K562 (cell line): ENCODE measurements at regions not wholly inside any gene's neighbourhood (a gene's known extent, or its start where the extent isn't known, plus 50 kb on each side); places are given as distances from the start of the nearest gene placed in this dataset.

Experiments used
- ATF7 ChIP-seq: fragments of 450-650 bp; IDR thresholded peaks from 2 replicates; pipeline ENCODE4 v1.7.1; 2014; ENCODE audit warnings: mild to moderate bottlenecking, moderate library complexity
- CAMTA2 ChIP-seq: fragments of 250-450 bp; sonication (Bioruptor Pico); conservative IDR thresholded peaks from 2 replicates; pipeline ENCODE4 v1.5.1; 2022
- ESRRB ChIP-seq: fragments of 250-450 bp; sonication (Bioruptor Pico); IDR thresholded peaks from 2 replicates; pipeline ENCODE4 v1.5.0; 2020; ENCODE audit warnings: mild to moderate bottlenecking, moderate library complexity, borderline replicate concordance
- HDAC6 ChIP-seq: IDR thresholded peaks from 2 replicates; pipeline ENCODE4 v1.6.1; 2012; ENCODE audit warnings: low read depth, mild to moderate bottlenecking, control low read depth, inconsistent platforms, low read length, moderate library complexity
- HNRNPH1 ChIP-seq: fragments of 200-400 bp; formaldehyde crosslinking; optimal IDR thresholded peaks from 2 replicates; pipeline ENCODE3; 2017; ENCODE audit warnings: low read depth, mild to moderate bottlenecking, low read length, moderate library complexity
- JUNB ChIP-seq: fragments of 450-650 bp; formaldehyde crosslinking; conservative IDR thresholded peaks from 2 replicates; pipeline ENCODE4 v1.4.0; 2020; ENCODE audit warnings: mild to moderate bottlenecking
- MTA2 ChIP-seq: fragments of 450-650 bp; IDR thresholded peaks from 2 replicates; pipeline ENCODE4 v1.6.1; 2016; ENCODE audit warnings: low read depth
- NFIC ChIP-seq: fragments of 450-650 bp; IDR thresholded peaks from 2 replicates; pipeline ENCODE4 v1.6.1; 2017; ENCODE audit warnings: mild to moderate bottlenecking, inconsistent platforms
- PML ChIP-seq: IDR thresholded peaks from 2 replicates; pipeline ENCODE4 v1.6.1; 2012; ENCODE audit warnings: low read length, inconsistent platforms
- RFX1 ChIP-seq: fragments of 450-650 bp; IDR thresholded peaks from 2 replicates; pipeline ENCODE4 v1.6.1; 2016; ENCODE audit warnings: mild to moderate bottlenecking, moderate library complexity
- SIN3A ChIP-seq, 2 experiments: fragments of 150-350 bp in 1 of 2; IDR thresholded peaks; 2 replicates each; pipeline ENCODE4 v1.6.1; 2011 to 2016; ENCODE audit warnings: borderline replicate concordance in 2 of 2, low read depth in 2 of 2, low read length in 2 of 2, mild to moderate bottlenecking in 2 of 2, moderate library complexity in 2 of 2; ENCODE audit not compliant: control insufficient read depth in 1 of 2
- SMARCE1 ChIP-seq: fragments of 450-650 bp; IDR thresholded peaks from 2 replicates; pipeline ENCODE4 v1.7.1; 2016; ENCODE audit warnings: mild to moderate bottlenecking
- TCF3 ChIP-seq: sonication (generic); formaldehyde crosslinking; IDR thresholded peaks from 2 replicates; pipeline ENCODE4 v1.4.0; 2020; ENCODE audit warnings: mild to moderate bottlenecking, missing genetic modification reagents
- TOE1 ChIP-seq, 2 experiments: fragments of 450-650 bp in 1 of 2; sonication (generic) in 1 of 2; formaldehyde crosslinking in 1 of 2; IDR thresholded peaks; 2 replicates each; pipeline versions ENCODE4 v1.7.1 to v1.8.0; 2016 to 2022; ENCODE audit warnings: borderline replicate concordance in 2 of 2, mild to moderate bottlenecking in 2 of 2, antibody characterized with exemption in 1 of 2, inconsistent platforms in 1 of 2, low read depth in 1 of 2, missing genetic modification reagents in 1 of 2, moderate library complexity in 1 of 2
- ZFP1 ChIP-seq: fragments of 450-650 bp; formaldehyde crosslinking; IDR thresholded peaks from 2 replicates; pipeline ENCODE4 v1.4.0; 2020; ENCODE audit warnings: mild to moderate bottlenecking, mixed read lengths
- ZKSCAN8 ChIP-seq: fragments of 200-800 bp; sonication (Bioruptor generic); IDR thresholded peaks from 2 replicates; pipeline ENCODE4 v1.6.1; 2016; ENCODE audit warnings: missing genetic modification characterization, missing compliant biosample characterization
- ZNF232 ChIP-seq: sonication (generic); formaldehyde crosslinking; IDR thresholded peaks from 2 replicates; pipeline ENCODE4 v1.8.0; 2022; ENCODE audit warnings: mild to moderate bottlenecking, missing genetic modification reagents
- ZNF263 ChIP-seq: sonication (generic); formaldehyde crosslinking; IDR thresholded peaks from 2 replicates; pipeline ENCODE4 v1.8.0; 2022; ENCODE audit warnings: mild to moderate bottlenecking, missing genetic modification reagents, borderline replicate concordance
- ZNF282 ChIP-seq: sonication (generic); formaldehyde crosslinking; IDR thresholded peaks from 2 replicates; pipeline ENCODE4 v1.8.1; 2023; ENCODE audit warnings: missing genetic modification reagents
- TF ChIP-seq, protein P1 (sequence below): sonication (generic); formaldehyde crosslinking; IDR thresholded peaks from 2 replicates; pipeline ENCODE4 v1.8.1; 2023; ENCODE audit warnings: mild to moderate bottlenecking, missing genetic modification reagents
- TF ChIP-seq, protein P2 (sequence below): sonication (generic); formaldehyde crosslinking; IDR thresholded peaks from 2 replicates; pipeline ENCODE4 v1.8.1; 2023; ENCODE audit warnings: mild to moderate bottlenecking, missing genetic modification reagents
- TF ChIP-seq, protein P3 (sequence below), 3 experiments: fragments of 200-800 bp in 1 of 3; sonication (Bioruptor generic) in 1 of 3; sonication (generic) in 1 of 3; formaldehyde crosslinking in 1 of 3; IDR thresholded peaks; 2 replicates each; pipeline versions ENCODE4 v1.6.1 to v1.8.0; 2016 to 2022; ENCODE audit warnings: mild to moderate bottlenecking in 2 of 3, missing compliant biosample characterization in 2 of 3, missing genetic modification characterization in 2 of 3, missing genetic modification reagents in 1 of 3

DNA sequence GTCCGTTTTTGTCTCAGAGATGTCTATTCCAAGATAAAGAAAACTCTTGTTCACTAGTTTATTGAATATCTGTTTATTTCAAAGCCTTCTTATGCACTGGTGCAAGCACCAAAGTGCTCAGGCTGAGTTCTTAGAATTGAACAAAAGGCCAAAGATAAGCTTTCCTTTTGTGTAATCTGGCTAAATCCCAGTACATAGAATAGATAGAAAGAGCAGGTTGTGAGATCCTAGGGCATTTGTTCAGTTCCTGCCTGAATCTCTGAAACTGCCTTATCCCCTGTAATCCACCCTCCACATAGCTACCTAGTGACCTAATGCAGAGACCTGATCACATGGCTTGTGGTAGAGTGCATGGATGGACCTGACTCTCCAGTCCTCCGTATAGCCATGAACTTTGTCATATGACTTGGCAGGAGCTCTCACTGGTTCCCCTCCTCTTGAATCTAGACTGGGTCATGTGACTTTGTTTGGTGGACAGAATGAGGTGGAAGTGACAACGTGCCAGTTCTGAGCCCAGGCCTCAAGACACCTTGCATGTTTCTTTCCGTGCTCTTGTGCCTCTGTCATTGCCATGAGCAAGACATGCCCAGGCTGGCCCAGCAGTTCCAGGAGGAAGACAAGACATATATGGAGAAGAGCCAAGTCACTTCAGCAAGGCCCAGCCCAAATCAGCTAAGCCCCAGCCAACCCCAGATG is 139.3 kb upstream of the SHB start (continued):
- TF ChIP-seq ZNF263 = no peak
- peak; percentile 89 for TF ChIP-seq TOE1 (IDR thresholded peaks at IDR 0.05; ENCODE audit: borderline replicate concordance)
- TF ChIP-seq TOE1 (CRISPR knock-in tag; IDR thresholded peaks at IDR 0.05; ENCODE audit: borderline replicate concordance, low read depth) = no peak
- no peak for TF ChIP-seq PML
- TF ChIP-seq, protein P1, sequence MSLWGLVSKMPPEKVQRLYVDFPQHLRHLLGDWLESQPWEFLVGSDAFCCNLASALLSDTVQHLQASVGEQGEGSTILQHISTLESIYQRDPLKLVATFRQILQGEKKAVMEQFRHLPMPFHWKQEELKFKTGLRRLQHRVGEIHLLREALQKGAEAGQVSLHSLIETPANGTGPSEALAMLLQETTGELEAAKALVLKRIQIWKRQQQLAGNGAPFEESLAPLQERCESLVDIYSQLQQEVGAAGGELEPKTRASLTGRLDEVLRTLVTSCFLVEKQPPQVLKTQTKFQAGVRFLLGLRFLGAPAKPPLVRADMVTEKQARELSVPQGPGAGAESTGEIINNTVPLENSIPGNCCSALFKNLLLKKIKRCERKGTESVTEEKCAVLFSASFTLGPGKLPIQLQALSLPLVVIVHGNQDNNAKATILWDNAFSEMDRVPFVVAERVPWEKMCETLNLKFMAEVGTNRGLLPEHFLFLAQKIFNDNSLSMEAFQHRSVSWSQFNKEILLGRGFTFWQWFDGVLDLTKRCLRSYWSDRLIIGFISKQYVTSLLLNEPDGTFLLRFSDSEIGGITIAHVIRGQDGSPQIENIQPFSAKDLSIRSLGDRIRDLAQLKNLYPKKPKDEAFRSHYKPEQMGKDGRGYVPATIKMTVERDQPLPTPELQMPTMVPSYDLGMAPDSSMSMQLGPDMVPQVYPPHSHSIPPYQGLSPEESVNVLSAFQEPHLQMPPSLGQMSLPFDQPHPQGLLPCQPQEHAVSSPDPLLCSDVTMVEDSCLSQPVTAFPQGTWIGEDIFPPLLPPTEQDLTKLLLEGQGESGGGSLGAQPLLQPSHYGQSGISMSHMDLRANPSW (CRISPR knock-in tag) = no peak
- TF ChIP-seq TCF3 = no peak
- no peak for TF ChIP-seq ZNF232
- no peak for TF ChIP-seq ESRRB (CRISPR knock-in tag)
- TF ChIP-seq JUNB (CRISPR knock-in tag) = no peak
- TF ChIP-seq, protein P2, sequence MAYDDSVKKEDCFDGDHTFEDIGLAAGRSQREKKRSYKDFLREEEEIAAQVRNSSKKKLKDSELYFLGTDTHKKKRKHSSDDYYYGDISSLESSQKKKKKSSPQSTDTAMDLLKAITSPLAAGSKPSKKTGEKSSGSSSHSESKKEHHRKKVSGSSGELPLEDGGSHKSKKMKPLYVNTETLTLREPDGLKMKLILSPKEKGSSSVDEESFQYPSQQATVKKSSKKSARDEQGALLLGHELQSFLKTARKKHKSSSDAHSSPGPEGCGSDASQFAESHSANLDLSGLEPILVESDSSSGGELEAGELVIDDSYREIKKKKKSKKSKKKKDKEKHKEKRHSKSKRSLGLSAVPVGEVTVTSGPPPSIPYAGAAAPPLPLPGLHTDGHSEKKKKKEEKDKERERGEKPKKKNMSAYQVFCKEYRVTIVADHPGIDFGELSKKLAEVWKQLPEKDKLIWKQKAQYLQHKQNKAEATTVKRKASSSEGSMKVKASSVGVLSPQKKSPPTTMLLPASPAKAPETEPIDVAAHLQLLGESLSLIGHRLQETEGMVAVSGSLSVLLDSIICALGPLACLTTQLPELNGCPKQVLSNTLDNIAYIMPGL (CRISPR knock-in tag) = no peak
- no peak for TF ChIP-seq RFX1
- TF ChIP-seq ATF7 = peak; percentile 41
- TF ChIP-seq NFIC = no peak
- TF ChIP-seq ZKSCAN8 (CRISPR knock-in tag) = no peak
- no peak for TF ChIP-seq SIN3A (IDR thresholded peaks at IDR 0.05; ENCODE audit: borderline replicate concordance in 2 of 2, control insufficient read depth in 1 of 2, low read depth in 2 of 2, low read length in 2 of 2)
- TF ChIP-seq SMARCE1 = no peak
- no peak for TF ChIP-seq ZNF282 (CRISPR knock-in tag)
- no peak for TF ChIP-seq HNRNPH1
- no peak for TF ChIP-seq CAMTA2 (CRISPR knock-in tag)
- TF ChIP-seq, protein P3, sequence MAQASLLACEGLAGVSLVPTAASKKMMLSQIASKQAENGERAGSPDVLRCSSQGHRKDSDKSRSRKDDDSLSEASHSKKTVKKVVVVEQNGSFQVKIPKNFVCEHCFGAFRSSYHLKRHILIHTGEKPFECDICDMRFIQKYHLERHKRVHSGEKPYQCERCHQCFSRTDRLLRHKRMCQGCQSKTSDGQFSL (CRISPR knock-in tag; IDR thresholded peaks at IDR 0.05) = no peak
- TF ChIP-seq, protein P3 (tag; IDR thresholded peaks at IDR 0.05) = no peak
- no peak for TF ChIP-seq HDAC6
- no peak for TF ChIP-seq ZFP1 (CRISPR knock-in tag)
- no peak for TF ChIP-seq MTA2
